PC-9 (cell line): ENCODE measurements at regions not wholly inside any gene's neighbourhood (a gene's known extent, or its start where the extent isn't known, plus 50 kb on each side); places are given as distances from the start of the nearest gene placed in this dataset.

Experiments
- BruUV-seq: library from RNA; stranded (reverse); fragments of 400-500 nt; replicated peaks from 2 replicates; lab custom pipeline; 2021; lab: Mats Ljungman, UMichigan
- CTCF ChIA-PET: fragments of 300-600 bp; sonication (Branson Sonifier 250); formaldehyde crosslinking; loops from one replicate; lab custom pipeline; 2022; ENCODE audit warnings: antibody characterized with exemption; lab: Charles Lee
- POLR2A ChIA-PET: fragments of 300-600 bp; sonication (Branson Sonifier 250); formaldehyde crosslinking; loops from one replicate; lab custom pipeline; 2022; ENCODE audit warnings: antibody characterized with exemption; ENCODE audit not compliant: unreplicated experiment; lab: Charles Lee
- DNase-seq, 2 experiments: peaks; one replicate each; pipeline versions ENCODE4 v3.0.0 to v3.0.0-alpha.2; 2015 to 2022; ENCODE audit warnings: mixed read lengths in 1 of 2
- H2AFZ ChIP-seq: fragments of 200-600 bp; sonication (generic); 2 replicates; pipeline ENCODE4 v1.8.1; 2017; ENCODE audit warnings: antibody characterized with exemption
- H3F3A ChIP-seq: fragments of 200-600 bp; sonication (generic); 2 replicates; pipeline ENCODE4 v1.8.1; 2017; ENCODE audit warnings: antibody characterized with exemption, mild to moderate bottlenecking, low read depth; ENCODE audit not compliant: insufficient read depth
- H3K27ac ChIP-seq: fragments of 200-600 bp; sonication (generic); 2 replicates; pipeline ENCODE4 v1.6.1; 2016; ENCODE audit warnings: mixed run types
- H3K27me3 ChIP-seq: fragments of 200-600 bp; sonication (generic); 2 replicates; pipeline ENCODE4 v1.6.1; 2016; ENCODE audit warnings: low read depth, mixed run types; ENCODE audit not compliant: insufficient read depth
- H3K36me3 ChIP-seq: fragments of 200-600 bp; sonication (generic); 2 replicates; pipeline ENCODE4 v1.6.1; 2016; ENCODE audit warnings: low read depth, mixed run types
- H3K4me1 ChIP-seq: fragments of 200-600 bp; sonication (generic); replicated peaks from 2 replicates; pipeline ENCODE4 v1.6.1; 2016; ENCODE audit warnings: mixed run types; ENCODE audit not compliant: insufficient read depth
- H3K4me2 ChIP-seq: fragments of 200-600 bp; sonication (generic); 2 replicates; pipeline ENCODE4 v1.6.1; 2017; ENCODE audit warnings: mixed run types
- H3K4me3 ChIP-seq: fragments of 200-600 bp; sonication (generic); 2 replicates; pipeline ENCODE4 v1.6.1; 2016; ENCODE audit warnings: mixed run types
- H3K79me2 ChIP-seq: fragments of 200-600 bp; sonication (generic); 2 replicates; pipeline ENCODE4 v1.6.1; 2017; ENCODE audit warnings: low read depth, mixed run types
- H3K9me2 ChIP-seq: fragments of 200-600 bp; sonication (generic); 2 replicates; pipeline ENCODE4 v1.8.1; 2017; ENCODE audit warnings: mild to moderate bottlenecking; ENCODE audit not compliant: insufficient read depth
- H3K9me3 ChIP-seq: fragments of 200-600 bp; sonication (generic); 2 replicates; pipeline ENCODE4 v1.8.1; 2016; ENCODE audit warnings: low read depth; ENCODE audit not compliant: insufficient read depth
- H4K20me1 ChIP-seq: fragments of 200-600 bp; sonication (generic); 2 replicates; pipeline ENCODE4 v1.8.1; 2017; ENCODE audit not compliant: insufficient read depth
- EZH2 ChIP-seq: fragments of 200-600 bp; sonication (generic); IDR thresholded peaks from 2 replicates; pipeline ENCODE4 v1.8.0; 2017; ENCODE audit warnings: antibody characterized with exemption, low read depth
- intact Hi-C: fragments of 100-400 bp; cut with micrococcal nuclease; formaldehyde crosslinking; loops from one replicate; pipeline ENCODE4 v1.10.0; 2022; ENCODE audit not compliant: unreplicated experiment
- TF ChIP-seq, protein P1 (sequence below): fragments of 200-600 bp; sonication (generic); conservative IDR thresholded peaks from 2 replicates; pipeline ENCODE4 v1.6.1; 2017; ENCODE audit warnings: mixed run types, antibody characterized with exemption, mild to moderate bottlenecking, moderate library complexity

GRCh38 chr7:15867441-15867840, 181.0 kb upstream of the MEOX2 start:
- ChIA-PET POLR2A (interaction anchor here (0.6 kb wide), 1 partner anchor 444 kb away, joined by 6 read pairs; no protein-coding TSS in a partner anchor), CTCF (no interaction called here)
- Histone ChIP-seq H3K4me1 (no peaks in the 10 kb centered on the region), H4K20me1 (no peaks in the 10 kb centered on the region), H3K27me3 (no peaks in the 10 kb centered on the region), H3K9me3 (no peaks in the 10 kb centered on the region), H3K4me2 (no peak overlapping the region), H3K4me3 (no peak overlapping the region), H3K9me2 (no peaks in the 10 kb centered on the region; the same call in 1 of the 2 replicates), H3K27ac (no peak overlapping the region), H2AFZ (no peak overlapping the region), H3K36me3 (no peaks in the 10 kb centered on the region), H3K79me2 (no peaks in the 10 kb centered on the region), H3F3A (no peaks in the 10 kb centered on the region)
- DNase-seq, result no peak
- no TSS peak for BruUV-seq
- intact Hi-C loops, result no loop called here
- no peak for TF ChIP-seq EZH2
- TF ChIP-seq, protein P1, sequence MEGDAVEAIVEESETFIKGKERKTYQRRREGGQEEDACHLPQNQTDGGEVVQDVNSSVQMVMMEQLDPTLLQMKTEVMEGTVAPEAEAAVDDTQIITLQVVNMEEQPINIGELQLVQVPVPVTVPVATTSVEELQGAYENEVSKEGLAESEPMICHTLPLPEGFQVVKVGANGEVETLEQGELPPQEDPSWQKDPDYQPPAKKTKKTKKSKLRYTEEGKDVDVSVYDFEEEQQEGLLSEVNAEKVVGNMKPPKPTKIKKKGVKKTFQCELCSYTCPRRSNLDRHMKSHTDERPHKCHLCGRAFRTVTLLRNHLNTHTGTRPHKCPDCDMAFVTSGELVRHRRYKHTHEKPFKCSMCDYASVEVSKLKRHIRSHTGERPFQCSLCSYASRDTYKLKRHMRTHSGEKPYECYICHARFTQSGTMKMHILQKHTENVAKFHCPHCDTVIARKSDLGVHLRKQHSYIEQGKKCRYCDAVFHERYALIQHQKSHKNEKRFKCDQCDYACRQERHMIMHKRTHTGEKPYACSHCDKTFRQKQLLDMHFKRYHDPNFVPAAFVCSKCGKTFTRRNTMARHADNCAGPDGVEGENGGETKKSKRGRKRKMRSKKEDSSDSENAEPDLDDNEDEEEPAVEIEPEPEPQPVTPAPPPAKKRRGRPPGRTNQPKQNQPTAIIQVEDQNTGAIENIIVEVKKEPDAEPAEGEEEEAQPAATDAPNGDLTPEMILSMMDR, result no peak

DNA sequence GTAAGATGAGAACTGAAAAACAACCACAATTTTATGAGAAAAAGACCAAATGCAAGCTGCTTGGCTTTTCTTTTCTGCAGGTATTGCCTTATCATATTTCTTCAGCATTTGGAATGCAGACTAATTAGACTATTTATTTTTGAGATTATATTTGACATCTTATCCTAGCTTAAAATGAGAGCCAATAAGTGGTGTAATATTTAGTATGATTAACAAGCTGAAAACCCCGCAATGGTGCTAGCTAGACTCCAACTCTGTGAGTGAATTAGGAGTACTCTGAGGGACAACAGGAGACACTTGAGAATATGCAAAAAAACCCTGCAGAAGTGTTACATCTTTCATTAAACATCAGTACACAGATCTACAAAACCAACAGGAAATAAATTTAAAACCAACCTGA, 180.3 kb upstream of the MEOX2 start:
- Histone ChIP-seq H3K79me2 (no peaks in the 10 kb centered on the region), H3K9me2 (no peaks in the 10 kb centered on the region; the same call in 1 of the 2 replicates), H3K4me3 (no peak overlapping the region), H3F3A (no peaks in the 10 kb centered on the region), H4K20me1 (no peaks in the 10 kb centered on the region), H2AFZ (no peak overlapping the region), H3K9me3 (no peaks in the 10 kb centered on the region), H3K27ac (no peak overlapping the region), H3K4me2 (no peak overlapping the region), H3K36me3 (no peaks in the 10 kb centered on the region), H3K4me1 (no peaks in the 10 kb centered on the region), H3K27me3 (no peaks in the 10 kb centered on the region)
- DNase-seq, result no peak
- no peak for TF ChIP-seq EZH2
- TF ChIP-seq, protein P1, result no peak
- ChIA-PET CTCF (no interaction called here), POLR2A (no interaction called here)
- no TSS peak for BruUV-seq
- intact Hi-C loops, result no loop called here

DNA sequence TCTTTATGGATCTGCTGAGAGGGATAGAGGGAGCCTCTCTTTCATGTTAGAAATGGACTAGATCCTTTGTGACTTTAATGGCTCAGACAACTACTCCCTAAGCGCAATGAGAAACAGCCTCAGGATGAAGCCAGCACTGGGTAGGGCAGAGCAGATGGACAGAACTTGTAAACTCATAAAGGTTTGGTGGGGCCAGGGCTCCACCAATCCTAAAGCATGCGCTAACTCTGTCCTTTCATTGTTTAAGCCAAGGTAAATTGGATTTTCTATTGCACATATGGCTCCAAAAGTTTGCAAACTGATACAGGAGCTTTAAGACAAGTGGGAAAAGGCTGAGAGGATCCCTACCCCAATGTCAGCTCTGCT, 178.1 kb upstream of the MEOX2 start:
- no peak for TF ChIP-seq EZH2
- TF ChIP-seq, protein P1, result no peak
- Histone ChIP-seq H3K9me2 (no peaks in the 10 kb centered on the region; the same call in 1 of the 2 replicates), H3K4me2 (no peak overlapping the region), H3K27me3 (no peaks in the 10 kb centered on the region), H3F3A (no peaks in the 10 kb centered on the region), H3K36me3 (no peaks in the 10 kb centered on the region), H3K79me2 (no peaks in the 10 kb centered on the region), H3K9me3 (no peaks in the 10 kb centered on the region), H3K4me1 (no peaks in the 10 kb centered on the region), H4K20me1 (no peaks in the 10 kb centered on the region), H3K27ac (no peak overlapping the region), H2AFZ (no peak overlapping the region), H3K4me3 (no peak overlapping the region)
- intact Hi-C loops, result no loop called here
- ChIA-PET POLR2A (no interaction called here), CTCF (no interaction called here)
- no TSS peak for BruUV-seq
- DNase-seq, result no peak
